WTC11 (cell line): ENCODE measurements at regions not wholly inside any gene's neighbourhood (a gene's known extent, or its start where the extent isn't known, plus 50 kb on each side); places are given as distances from the start of the nearest gene placed in this dataset.

Experiments
- ATAC-seq: fragments of 200-7000 bp; cut with Tn5 transposase; 2 replicates; pipeline ENCODE4 v1.10.0; 2021; ENCODE audit warnings: mild to moderate bottlenecking, moderate library complexity
- CTCF ChIA-PET: fragments of 300-600 bp; sonication (Branson Sonifier 250); formaldehyde crosslinking; loops from one replicate; lab custom pipeline; 2021; ENCODE audit warnings: antibody characterized with exemption; lab: Charles Lee
- POLR2A ChIA-PET: fragments of 350-600 bp; sonication (Branson Sonifier 250); formaldehyde crosslinking; loops from one replicate; lab custom pipeline; 2021; ENCODE audit warnings: antibody characterized with exemption; lab: Charles Lee
- DNase-seq: peaks from one replicate; pipeline ENCODE4 v3.0.0; 2021; ENCODE audit warnings: low spot score
- H3K27ac Mint-ChIP-seq: 2 replicates; pipeline ENCODE4 v1.8.0; 2021; ENCODE audit warnings: mixed read lengths
- H3K27me3 Mint-ChIP-seq: 2 replicates; pipeline ENCODE4 v1.8.0; 2021; ENCODE audit warnings: low read depth, mild to moderate bottlenecking, moderate library complexity, mixed read lengths
- H3K36me3 Mint-ChIP-seq: 2 replicates; pipeline ENCODE4 v1.8.0; 2021; ENCODE audit warnings: mixed read lengths
- H3K4me1 Mint-ChIP-seq: 2 replicates; pipeline ENCODE4 v1.8.0; 2022; ENCODE audit warnings: mixed read lengths
- H3K4me3 Mint-ChIP-seq: 2 replicates; pipeline ENCODE4 v1.8.0; 2021; ENCODE audit warnings: mild to moderate bottlenecking, moderate library complexity, mixed read lengths
- H3K9me3 Mint-ChIP-seq: 2 replicates; pipeline ENCODE4 v1.8.0; 2021; ENCODE audit warnings: mixed read lengths
- EMX1 ChIP-seq: fragments of 250-450 bp; sonication (Bioruptor Pico); IDR thresholded peaks from 2 replicates; pipeline ENCODE4 v1.8.0; 2021; ENCODE audit warnings: mild to moderate bottlenecking
- FOXJ3 ChIP-seq: sonication (generic); formaldehyde crosslinking; IDR thresholded peaks from 2 replicates; pipeline ENCODE4 v1.9.0; 2021; ENCODE audit warnings: missing genetic modification reagents, mild to moderate bottlenecking, borderline replicate concordance
- GTF2I ChIP-seq: fragments of 250-450 bp; sonication (Bioruptor Pico); conservative IDR thresholded peaks from 2 replicates; pipeline ENCODE4 v1.4.0; 2021; ENCODE audit warnings: mild to moderate bottlenecking
- JAZF1 ChIP-seq: fragments of 250-450 bp; sonication (Bioruptor Pico); IDR thresholded peaks from 2 replicates; pipeline ENCODE4 v1.9.0; 2021; ENCODE audit warnings: moderate library complexity, mild to moderate bottlenecking, inconsistent platforms
- JUN ChIP-seq: sonication (generic); formaldehyde crosslinking; IDR thresholded peaks from 2 replicates; pipeline ENCODE4 v1.8.0; 2023; ENCODE audit warnings: mild to moderate bottlenecking, missing genetic modification reagents
- NFE2L1 ChIP-seq: sonication (generic); formaldehyde crosslinking; IDR thresholded peaks from 2 replicates; pipeline ENCODE4 v1.8.1; 2023; ENCODE audit warnings: missing genetic modification reagents
- SP1 ChIP-seq: sonication (generic); formaldehyde crosslinking; conservative IDR thresholded peaks from 2 replicates; pipeline ENCODE4 v1.8.1; 2022; ENCODE audit warnings: missing genetic modification reagents
- ZNF138 ChIP-seq: sonication (generic); formaldehyde crosslinking; conservative IDR thresholded peaks from 2 replicates; pipeline ENCODE4 v1.8.1; 2022; ENCODE audit warnings: mild to moderate bottlenecking, moderate library complexity, missing genetic modification reagents
- ZNF219 ChIP-seq: sonication (generic); formaldehyde crosslinking; IDR thresholded peaks from 2 replicates; pipeline ENCODE4 v1.8.0; 2023; ENCODE audit warnings: missing genetic modification reagents, mild to moderate bottlenecking, borderline replicate concordance
- ZNF232 ChIP-seq: sonication (generic); formaldehyde crosslinking; IDR thresholded peaks from 2 replicates; pipeline ENCODE4 v1.8.0; 2022; ENCODE audit warnings: mild to moderate bottlenecking, missing genetic modification reagents
- ZNF396 ChIP-seq: fragments of 250-450 bp; sonication (Bioruptor Pico); IDR thresholded peaks from 2 replicates; pipeline ENCODE4 v1.8.0; 2021; ENCODE audit warnings: mild to moderate bottlenecking, moderate library complexity, borderline replicate concordance
- ZNF416 ChIP-seq: fragments of 250-450 bp; sonication (Bioruptor Pico); IDR thresholded peaks from 2 replicates; pipeline ENCODE4 v1.9.0; 2021; ENCODE audit warnings: mild to moderate bottlenecking, inconsistent platforms
- TF ChIP-seq, protein P1 (sequence below): fragments of 250-450 bp; sonication (Bioruptor Pico); IDR thresholded peaks from 2 replicates; pipeline ENCODE4 v1.9.0; 2021; ENCODE audit warnings: moderate library complexity, mild to moderate bottlenecking, inconsistent platforms, borderline replicate concordance
- TF ChIP-seq, protein P2 (sequence below): fragments of 250-450 bp; sonication (Bioruptor Pico); IDR thresholded peaks from 2 replicates; pipeline ENCODE4 v2.1.2; 2022; ENCODE audit warnings: mild to moderate bottlenecking, moderate library complexity
- TF ChIP-seq, protein P3 (sequence below): sonication (generic); formaldehyde crosslinking; IDR thresholded peaks from 2 replicates; pipeline ENCODE4 v1.8.0; 2023; ENCODE audit warnings: missing genetic modification reagents, mild to moderate bottlenecking, borderline replicate concordance
- TF ChIP-seq, protein P4 (sequence below): sonication (generic); formaldehyde crosslinking; IDR thresholded peaks from 2 replicates; pipeline ENCODE4 v1.8.0; 2022; ENCODE audit warnings: missing genetic modification reagents
- TF ChIP-seq, protein P5 (sequence below): fragments of 250-450 bp; sonication (Bioruptor Pico); conservative IDR thresholded peaks from 2 replicates; pipeline ENCODE4 v1.9.0; 2021; ENCODE audit warnings: mild to moderate bottlenecking

DNA sequence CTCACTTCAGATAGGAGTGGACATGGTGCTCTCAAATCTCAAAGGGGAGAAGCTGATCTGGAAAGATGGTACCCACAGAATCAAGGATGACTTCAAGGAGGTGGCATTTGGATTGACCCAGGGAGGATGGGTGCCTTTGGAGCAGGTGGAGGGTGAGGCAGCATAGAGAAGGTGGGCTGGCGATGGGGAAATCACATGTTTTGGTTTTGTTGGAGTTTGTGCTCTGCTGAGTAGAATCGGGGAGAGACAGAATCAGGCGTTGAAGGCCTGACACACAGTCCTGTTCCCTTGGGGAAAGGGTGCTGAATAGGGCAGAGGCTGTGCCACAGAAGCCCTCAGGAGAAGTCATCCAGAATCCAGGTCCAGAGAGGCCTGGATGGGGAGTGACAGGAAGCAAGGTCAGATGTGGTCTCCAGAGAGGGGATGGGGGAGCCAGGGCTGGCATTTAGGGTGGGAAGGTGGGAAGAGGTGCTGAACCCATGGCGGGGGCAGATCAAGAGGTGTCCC is 291.1 kb downstream of the GLRX3 start:
- ATAC-seq (no peak), DNase-seq (no peak)
- H3K36me3 Mint-ChIP-seq, result peaks cover 91% of the 10 kb centered on the region
- H3K27ac Mint-ChIP-seq, result no peak overlapping the region
- POLR2A ChIA-PET, result no interaction called here
- no peaks in the 10 kb centered on the region for H3K4me1 Mint-ChIP-seq
- no peak overlapping the region for H3K4me3 Mint-ChIP-seq
- CTCF ChIA-PET, result no interaction called here
- TF ChIP-seq, protein P1, sequence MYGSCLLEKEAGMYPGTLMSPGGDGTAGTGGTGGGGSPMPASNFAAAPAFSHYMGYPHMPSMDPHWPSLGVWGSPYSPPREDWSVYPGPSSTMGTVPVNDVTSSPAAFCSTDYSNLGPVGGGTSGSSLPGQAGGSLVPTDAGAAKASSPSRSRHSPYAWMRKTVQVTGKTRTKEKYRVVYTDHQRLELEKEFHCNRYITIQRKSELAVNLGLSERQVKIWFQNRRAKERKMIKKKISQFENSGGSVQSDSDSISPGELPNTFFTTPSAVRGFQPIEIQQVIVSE (CRISPR knock-in tag), result no peak
- TF ChIP-seq ZNF396 (CRISPR knock-in tag) (no peak), NFE2L1 (CRISPR knock-in tag) (no peak), FOXJ3 (CRISPR knock-in tag) (no peak), GTF2I (no peak), ZNF232 (CRISPR knock-in tag) (no peak), ZNF416 (CRISPR knock-in tag) (no peak), ZNF219 (CRISPR knock-in tag) (no peak), ZNF138 (no peak), EMX1 (CRISPR knock-in tag) (no peak), SP1 (CRISPR knock-in tag) (no peak), JAZF1 (CRISPR knock-in tag) (no peak), JUN (no peak)
- TF ChIP-seq, protein P2, sequence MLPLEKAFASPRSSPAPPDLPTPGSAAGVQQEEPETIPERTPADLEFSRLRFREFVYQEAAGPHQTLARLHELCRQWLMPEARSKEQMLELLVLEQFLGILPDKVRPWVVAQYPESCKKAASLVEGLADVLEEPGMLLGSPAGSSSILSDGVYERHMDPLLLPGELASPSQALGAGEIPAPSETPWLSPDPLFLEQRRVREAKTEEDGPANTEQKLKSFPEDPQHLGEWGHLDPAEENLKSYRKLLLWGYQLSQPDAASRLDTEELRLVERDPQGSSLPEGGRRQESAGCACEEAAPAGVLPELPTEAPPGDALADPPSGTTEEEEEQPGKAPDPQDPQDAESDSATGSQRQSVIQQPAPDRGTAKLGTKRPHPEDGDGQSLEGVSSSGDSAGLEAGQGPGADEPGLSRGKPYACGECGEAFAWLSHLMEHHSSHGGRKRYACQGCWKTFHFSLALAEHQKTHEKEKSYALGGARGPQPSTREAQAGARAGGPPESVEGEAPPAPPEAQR (CRISPR knock-in tag), result no peak
- TF ChIP-seq, protein P3, sequence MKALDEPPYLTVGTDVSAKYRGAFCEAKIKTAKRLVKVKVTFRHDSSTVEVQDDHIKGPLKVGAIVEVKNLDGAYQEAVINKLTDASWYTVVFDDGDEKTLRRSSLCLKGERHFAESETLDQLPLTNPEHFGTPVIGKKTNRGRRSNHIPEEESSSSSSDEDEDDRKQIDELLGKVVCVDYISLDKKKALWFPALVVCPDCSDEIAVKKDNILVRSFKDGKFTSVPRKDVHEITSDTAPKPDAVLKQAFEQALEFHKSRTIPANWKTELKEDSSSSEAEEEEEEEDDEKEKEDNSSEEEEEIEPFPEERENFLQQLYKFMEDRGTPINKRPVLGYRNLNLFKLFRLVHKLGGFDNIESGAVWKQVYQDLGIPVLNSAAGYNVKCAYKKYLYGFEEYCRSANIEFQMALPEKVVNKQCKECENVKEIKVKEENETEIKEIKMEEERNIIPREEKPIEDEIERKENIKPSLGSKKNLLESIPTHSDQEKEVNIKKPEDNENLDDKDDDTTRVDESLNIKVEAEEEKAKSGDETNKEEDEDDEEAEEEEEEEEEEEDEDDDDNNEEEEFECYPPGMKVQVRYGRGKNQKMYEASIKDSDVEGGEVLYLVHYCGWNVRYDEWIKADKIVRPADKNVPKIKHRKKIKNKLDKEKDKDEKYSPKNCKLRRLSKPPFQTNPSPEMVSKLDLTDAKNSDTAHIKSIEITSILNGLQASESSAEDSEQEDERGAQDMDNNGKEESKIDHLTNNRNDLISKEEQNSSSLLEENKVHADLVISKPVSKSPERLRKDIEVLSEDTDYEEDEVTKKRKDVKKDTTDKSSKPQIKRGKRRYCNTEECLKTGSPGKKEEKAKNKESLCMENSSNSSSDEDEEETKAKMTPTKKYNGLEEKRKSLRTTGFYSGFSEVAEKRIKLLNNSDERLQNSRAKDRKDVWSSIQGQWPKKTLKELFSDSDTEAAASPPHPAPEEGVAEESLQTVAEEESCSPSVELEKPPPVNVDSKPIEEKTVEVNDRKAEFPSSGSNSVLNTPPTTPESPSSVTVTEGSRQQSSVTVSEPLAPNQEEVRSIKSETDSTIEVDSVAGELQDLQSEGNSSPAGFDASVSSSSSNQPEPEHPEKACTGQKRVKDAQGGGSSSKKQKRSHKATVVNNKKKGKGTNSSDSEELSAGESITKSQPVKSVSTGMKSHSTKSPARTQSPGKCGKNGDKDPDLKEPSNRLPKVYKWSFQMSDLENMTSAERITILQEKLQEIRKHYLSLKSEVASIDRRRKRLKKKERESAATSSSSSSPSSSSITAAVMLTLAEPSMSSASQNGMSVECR, result no peak
- TF ChIP-seq, protein P4, sequence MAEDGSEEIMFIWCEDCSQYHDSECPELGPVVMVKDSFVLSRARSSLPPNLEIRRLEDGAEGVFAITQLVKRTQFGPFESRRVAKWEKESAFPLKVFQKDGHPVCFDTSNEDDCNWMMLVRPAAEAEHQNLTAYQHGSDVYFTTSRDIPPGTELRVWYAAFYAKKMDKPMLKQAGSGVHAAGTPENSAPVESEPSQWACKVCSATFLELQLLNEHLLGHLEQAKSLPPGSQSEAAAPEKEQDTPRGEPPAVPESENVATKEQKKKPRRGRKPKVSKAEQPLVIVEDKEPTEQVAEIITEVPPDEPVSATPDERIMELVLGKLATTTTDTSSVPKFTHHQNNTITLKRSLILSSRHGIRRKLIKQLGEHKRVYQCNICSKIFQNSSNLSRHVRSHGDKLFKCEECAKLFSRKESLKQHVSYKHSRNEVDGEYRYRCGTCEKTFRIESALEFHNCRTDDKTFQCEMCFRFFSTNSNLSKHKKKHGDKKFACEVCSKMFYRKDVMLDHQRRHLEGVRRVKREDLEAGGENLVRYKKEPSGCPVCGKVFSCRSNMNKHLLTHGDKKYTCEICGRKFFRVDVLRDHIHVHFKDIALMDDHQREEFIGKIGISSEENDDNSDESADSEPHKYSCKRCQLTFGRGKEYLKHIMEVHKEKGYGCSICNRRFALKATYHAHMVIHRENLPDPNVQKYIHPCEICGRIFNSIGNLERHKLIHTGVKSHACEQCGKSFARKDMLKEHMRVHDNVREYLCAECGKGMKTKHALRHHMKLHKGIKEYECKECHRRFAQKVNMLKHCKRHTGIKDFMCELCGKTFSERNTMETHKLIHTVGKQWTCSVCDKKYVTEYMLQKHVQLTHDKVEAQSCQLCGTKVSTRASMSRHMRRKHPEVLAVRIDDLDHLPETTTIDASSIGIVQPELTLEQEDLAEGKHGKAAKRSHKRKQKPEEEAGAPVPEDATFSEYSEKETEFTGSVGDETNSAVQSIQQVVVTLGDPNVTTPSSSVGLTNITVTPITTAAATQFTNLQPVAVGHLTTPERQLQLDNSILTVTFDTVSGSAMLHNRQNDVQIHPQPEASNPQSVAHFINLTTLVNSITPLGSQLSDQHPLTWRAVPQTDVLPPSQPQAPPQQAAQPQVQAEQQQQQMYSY (CRISPR knock-in tag), result no peak
- TF ChIP-seq, protein P5, sequence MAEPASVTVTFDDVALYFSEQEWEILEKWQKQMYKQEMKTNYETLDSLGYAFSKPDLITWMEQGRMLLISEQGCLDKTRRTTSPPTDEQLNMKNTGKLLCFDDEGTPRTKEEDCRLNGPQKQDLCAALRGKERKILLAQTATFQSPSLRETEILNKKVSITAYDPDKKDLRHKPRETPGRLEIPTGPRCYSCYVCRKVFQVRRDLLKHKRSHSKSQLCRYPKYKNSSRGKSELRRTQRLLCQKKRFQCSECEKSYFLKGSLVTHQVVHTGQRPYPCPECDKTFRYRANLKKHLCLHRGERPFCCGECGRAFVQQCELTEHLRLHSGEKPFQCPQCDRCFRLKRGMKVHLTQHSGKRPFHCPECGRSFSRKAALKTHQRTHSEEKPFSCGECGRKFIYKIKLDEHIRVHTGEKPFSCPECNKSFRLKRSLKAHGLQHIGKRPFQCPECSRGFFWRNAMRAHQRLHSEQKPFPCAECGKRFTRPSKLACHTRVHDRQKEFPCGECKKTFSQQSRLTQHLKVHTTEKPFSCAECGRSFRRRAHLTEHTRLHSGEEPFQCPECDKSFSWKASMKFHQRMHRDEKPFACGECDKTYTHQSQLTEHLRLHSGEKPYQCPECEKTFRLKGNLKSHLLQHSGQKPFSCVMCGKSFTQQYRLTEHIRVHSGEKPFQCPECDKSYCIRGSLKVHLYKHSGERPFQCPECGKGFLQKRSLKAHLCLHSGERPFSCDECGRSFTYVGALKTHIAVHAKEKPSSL (CRISPR knock-in tag), result no peak
- peaks cover 21% of the 10 kb centered on the region for H3K27me3 Mint-ChIP-seq
- peaks cover 93% of the 10 kb centered on the region for H3K9me3 Mint-ChIP-seq
